SK-N-SH (cell line): ENCODE measurements at regions not wholly inside any gene's neighbourhood (a gene's known extent, or its start where the extent isn't known, plus 50 kb on each side); places are given as distances from the start of the nearest gene placed in this dataset.

Source experiments
- CHD2 ChIP-seq: fragments of 150-350 bp; IDR thresholded peaks from 2 replicates; pipeline ENCODE4 v1.6.1; 2018; ENCODE audit warnings: low read length; ENCODE audit not compliant: partially characterized antibody
- CTCF ChIP-seq: fragments of 200-600 bp; sonication (generic); IDR thresholded peaks from 2 replicates; pipeline ENCODE4 v1.6.1; 2017; ENCODE audit warnings: antibody characterized with exemption, mild to moderate bottlenecking, moderate library complexity
- EP300 ChIP-seq, 2 experiments: IDR thresholded peaks; 2 replicates each; pipeline versions ENCODE4 v1.4.0 to v1.6.1; 2012; ENCODE audit warnings: borderline replicate concordance in 1 of 2, low read depth in 1 of 2, low read length in 1 of 2
- GATA2 ChIP-seq: sonication (generic); formaldehyde crosslinking; IDR thresholded peaks from 2 replicates; pipeline ENCODE4 v1.5.0; 2020; ENCODE audit warnings: mild to moderate bottlenecking, missing genetic modification reagents
- RAD21 ChIP-seq: IDR thresholded peaks from 2 replicates; pipeline ENCODE4 v1.6.1; 2012; ENCODE audit warnings: mild to moderate bottlenecking, low read length
- REST ChIP-seq: IDR thresholded peaks from 2 replicates; pipeline ENCODE4 v1.6.1; 2012; ENCODE audit warnings: mild to moderate bottlenecking, low read depth, low read length, moderate library complexity
- RFX5 ChIP-seq: IDR thresholded peaks from 2 replicates; pipeline ENCODE4 v1.6.1; 2012; ENCODE audit warnings: mild to moderate bottlenecking, improper control_type of control experiment, low read length
- SIN3A ChIP-seq: IDR thresholded peaks from 2 replicates; pipeline ENCODE4 v1.6.1; 2012; ENCODE audit warnings: low read depth, mild to moderate bottlenecking, low read length, moderate library complexity, borderline replicate concordance
- TCF12 ChIP-seq: IDR thresholded peaks from 2 replicates; pipeline ENCODE4 v1.4.0; 2012
- USF1 ChIP-seq: IDR thresholded peaks from 2 replicates; pipeline ENCODE4 v1.4.0; 2012; ENCODE audit warnings: low read depth, borderline replicate concordance
- YY1 ChIP-seq: IDR thresholded peaks from 2 replicates; pipeline ENCODE4 v1.4.0; 2012; ENCODE audit warnings: low read depth, mild to moderate bottlenecking

- TF ChIP-seq EP300 (IDR thresholded peaks at IDR 0.05; ENCODE audit: borderline replicate concordance in 1 of 2, low read depth in 1 of 2, low read length in 1 of 2), result no peak
- TF ChIP-seq CTCF, result no peak
- no peak for TF ChIP-seq GATA2
- no peak for TF ChIP-seq RFX5
- TF ChIP-seq USF1, result no peak
- no peak for TF ChIP-seq REST
- TF ChIP-seq CHD2, result no peak
- TF ChIP-seq RAD21, result no peak
- TF ChIP-seq SIN3A, result no peak
- no peak for TF ChIP-seq TCF12
- TF ChIP-seq YY1, result no peak
These were observed 849.4 kb upstream of the DIAPH2 start for GRCh38 chrX:95835223-95835622.
